AG09319 (cell line): ENCODE measurements at regions not wholly inside any gene's neighbourhood (a gene's known extent, or its start where the extent isn't known, plus 50 kb on each side); places are given as distances from the start of the nearest gene placed in this dataset.

Source experiments
- DNase-seq: peaks from one replicate; pipeline ENCODE4 v3.0.0-alpha.2; 2010; ENCODE audit warnings: low read depth; ENCODE audit errors: extremely low read depth
- TF ChIP-seq, protein P1 (sequence below): IDR thresholded peaks from 2 replicates; pipeline ENCODE4 v1.5.1; 2011; ENCODE audit warnings: low read depth, mild to moderate bottlenecking, inconsistent platforms, low read length, moderate library complexity

DNA sequence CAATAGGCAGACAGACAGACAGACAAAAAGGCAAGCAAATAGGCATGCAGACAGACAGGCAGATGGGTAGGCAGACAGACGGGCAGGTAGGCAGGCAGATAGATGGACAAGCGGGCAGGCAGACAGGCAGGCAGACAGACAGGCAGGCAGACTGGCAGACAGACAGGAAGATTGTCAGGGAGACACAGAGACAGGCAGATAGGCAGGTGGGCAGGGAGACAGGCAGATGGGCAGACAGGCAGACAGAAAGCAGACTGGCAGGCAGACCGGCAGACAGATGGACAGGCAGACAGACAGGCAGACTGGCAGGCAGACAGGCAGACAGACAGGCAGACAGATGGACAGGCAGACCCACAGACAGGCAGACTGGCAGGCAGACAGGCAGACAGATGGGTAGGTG lies 70.3 kb upstream of the MYL10 start:
- TF ChIP-seq, protein P1, sequence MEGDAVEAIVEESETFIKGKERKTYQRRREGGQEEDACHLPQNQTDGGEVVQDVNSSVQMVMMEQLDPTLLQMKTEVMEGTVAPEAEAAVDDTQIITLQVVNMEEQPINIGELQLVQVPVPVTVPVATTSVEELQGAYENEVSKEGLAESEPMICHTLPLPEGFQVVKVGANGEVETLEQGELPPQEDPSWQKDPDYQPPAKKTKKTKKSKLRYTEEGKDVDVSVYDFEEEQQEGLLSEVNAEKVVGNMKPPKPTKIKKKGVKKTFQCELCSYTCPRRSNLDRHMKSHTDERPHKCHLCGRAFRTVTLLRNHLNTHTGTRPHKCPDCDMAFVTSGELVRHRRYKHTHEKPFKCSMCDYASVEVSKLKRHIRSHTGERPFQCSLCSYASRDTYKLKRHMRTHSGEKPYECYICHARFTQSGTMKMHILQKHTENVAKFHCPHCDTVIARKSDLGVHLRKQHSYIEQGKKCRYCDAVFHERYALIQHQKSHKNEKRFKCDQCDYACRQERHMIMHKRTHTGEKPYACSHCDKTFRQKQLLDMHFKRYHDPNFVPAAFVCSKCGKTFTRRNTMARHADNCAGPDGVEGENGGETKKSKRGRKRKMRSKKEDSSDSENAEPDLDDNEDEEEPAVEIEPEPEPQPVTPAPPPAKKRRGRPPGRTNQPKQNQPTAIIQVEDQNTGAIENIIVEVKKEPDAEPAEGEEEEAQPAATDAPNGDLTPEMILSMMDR: no peak

DNA sequence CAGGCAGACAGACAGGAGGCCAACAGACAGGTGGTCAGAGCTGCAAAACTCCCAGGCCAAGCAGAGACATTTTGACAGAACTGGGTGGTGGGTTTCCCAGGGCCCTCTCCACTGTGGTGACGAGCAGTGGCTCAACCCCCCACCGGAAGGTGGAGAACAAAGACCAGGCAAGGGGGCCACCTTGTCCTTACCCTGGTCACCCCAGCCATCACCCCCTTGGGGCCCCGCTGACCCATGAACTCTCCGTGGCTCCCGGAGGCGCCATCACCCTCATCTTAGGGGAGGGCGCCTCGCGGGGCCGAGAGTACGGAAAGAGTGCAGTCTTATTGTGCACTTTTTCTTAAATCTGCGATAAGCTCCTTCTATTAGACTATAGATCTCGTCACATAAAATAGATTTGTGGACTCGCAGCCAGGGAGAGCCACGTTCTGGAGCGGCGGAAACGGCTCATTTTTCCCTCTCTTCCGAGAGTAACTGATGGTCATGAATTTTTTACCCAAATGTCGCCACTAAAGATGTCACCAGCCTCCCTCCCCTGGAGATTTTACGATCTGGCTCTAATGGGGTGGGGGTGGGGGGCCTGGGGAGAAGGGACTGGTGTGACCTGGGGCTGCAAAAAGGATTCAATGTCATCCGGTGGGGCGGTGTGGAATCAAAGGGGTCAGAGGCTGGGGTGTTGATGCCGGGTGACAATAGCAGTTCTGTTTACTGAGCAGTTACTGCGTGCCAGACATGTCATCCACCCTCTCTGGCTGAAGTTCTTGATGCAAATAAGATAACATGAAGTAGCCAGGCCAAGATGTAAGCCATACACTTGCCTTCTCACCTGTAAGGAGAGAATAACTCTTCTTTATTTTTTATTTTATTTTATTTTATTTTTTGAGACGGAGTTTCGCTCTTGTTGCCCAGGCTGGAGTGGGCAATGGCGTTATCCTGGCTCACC lies 71.1 kb upstream of the MYL10 start:
- DNase-seq: no peak
- TF ChIP-seq, protein P1: no peak

More for the DNA sequence above, 70.3 kb upstream of the MYL10 start:
- DNase-seq: no peak

DNA sequence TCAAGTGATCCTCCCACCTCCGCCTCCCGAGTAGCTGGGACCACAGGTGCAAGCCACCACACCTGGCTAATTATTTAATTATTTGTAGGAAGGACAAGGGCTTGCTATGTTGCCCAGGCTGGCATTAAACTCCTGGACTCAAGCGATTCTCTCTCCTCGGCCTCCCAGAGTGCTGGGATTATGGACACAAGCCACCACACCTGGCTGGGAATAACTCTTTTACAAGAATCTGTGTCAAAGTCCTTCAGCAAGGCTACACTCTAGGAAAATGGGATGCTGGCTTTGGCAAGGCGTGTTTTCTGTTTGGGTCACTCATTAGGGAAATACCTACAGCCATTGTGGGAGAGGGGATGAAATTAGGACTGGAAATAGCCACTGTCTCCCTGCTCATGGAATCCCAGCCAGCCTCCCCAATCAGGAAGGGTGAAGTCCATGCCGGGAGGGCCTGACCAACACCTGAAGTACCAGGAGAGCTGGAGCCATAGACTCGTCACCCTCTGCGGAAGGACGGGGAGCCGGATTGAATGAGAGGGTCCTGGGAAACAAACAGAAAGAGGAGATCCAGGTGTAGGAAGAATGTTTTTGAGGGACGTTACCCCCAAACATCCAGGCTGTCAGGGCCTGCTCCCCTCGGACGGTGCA lies 72.2 kb upstream of the MYL10 start:
- DNase-seq: no peak
- TF ChIP-seq, protein P1: no peak

DNA sequence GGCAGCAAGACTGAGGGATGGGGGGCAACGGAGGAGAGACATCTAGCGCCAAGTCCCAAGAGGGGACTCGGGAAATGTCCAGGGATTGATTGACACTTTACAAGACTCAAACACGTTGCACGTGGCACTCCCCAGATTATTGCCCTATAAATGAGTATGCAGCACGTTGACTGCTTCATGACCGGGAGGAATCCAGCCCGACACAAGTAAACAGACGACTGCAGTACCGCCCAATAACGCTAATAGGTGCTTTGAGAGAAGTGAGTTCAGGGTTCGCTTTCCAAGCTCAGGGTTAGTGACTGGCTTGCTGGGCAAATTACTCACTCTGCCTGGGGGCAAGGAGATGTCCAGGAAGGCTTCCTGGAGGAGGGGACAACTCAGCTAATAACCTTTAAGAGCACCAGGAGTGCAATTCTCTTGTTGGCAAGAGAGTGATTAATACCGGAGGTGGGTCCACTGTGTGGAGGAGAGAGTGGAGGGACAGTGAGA lies 73.3 kb upstream of the MYL10 start:
- TF ChIP-seq, protein P1: no peak
- DNase-seq: no peak

DNA sequence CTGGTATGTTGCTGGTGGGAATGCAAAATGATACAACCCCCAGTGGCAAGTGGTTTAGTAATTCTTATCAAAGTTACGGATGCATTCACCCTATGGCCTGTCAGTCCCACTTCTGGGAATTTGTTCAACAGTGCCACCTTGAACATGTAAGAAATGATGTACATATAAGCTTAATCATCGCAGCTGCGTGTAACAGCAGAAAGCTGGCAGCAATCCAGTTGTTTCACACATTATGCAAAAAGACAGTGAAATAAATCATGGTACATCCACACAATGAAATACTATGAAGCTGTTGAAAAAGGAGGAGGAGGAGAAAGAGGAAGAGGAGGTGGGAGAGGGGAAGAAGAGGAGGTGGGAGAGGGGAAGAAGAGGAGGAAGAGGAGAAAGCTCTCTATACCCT lies 76.2 kb upstream of the MYL10 start:
- no peak for DNase-seq
- TF ChIP-seq, protein P1: no peak

DNA sequence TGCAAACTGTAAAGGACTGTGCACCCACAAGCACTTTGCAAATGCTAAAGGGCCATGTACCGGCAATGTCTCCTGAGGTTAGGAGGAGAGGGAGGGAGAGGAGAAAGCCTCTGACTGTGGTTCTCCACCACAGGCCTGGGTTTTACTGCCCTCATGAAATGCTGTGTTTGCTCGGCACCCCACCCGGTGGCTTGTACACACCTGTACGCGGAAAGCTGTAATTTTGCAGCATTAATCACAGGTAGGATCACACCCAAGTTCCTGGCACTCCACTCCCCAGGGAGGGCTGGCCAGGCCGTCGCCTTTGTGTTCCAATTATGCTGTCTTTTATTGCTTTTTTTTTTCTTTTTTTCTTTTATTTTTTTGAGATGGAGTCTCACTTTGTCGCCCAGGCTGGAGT lies 78.5 kb upstream of the MYL10 start:
- TF ChIP-seq, protein P1: no peak

DNA sequence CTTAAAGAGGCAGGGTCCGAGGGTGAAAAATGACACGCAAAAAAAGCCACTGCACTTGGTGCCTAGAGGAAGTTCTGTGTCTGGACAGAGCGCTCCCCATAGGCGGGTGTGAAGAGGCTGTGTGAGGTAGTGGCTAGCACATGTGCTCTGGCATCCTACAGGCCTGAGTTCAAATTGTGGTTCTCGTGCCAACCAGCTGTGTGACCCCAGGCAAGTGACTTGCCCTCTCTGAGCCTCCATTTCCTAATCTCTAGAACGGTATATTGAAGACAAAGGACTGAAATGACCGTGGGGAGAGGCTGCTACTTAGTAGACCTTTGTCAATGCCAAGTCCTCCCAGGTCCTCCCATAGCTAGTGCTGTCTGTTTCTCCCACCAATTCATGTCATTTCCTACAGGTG lies 79.1 kb upstream of the MYL10 start:
- TF ChIP-seq, protein P1: no peak

More for the DNA sequence above, 78.5 kb upstream of the MYL10 start:
- DNase-seq: no peak

More for the DNA sequence above, 79.1 kb upstream of the MYL10 start:
- DNase-seq: no peak
